Testis (tissue), 2 donors: ENCODE measurements at regions not wholly inside any gene's neighbourhood (a gene's known extent, or its start where the extent isn't known, plus 50 kb on each side); places are given as distances from the start of the nearest gene placed in this dataset.

Experiments
- DNase-seq: peaks from one replicate; pipeline ENCODE4 v3.0.0-alpha.2; 2019
- H3K27ac ChIP-seq, 2 donors: fragments of 200-600 bp; sonication (generic); one replicate each; pipeline ENCODE4 v1.5.1; 2019
- H3K27me3 ChIP-seq: fragments of 200-600 bp; sonication (generic); one replicate; pipeline ENCODE4 v1.5.1; 2019
- H3K36me3 ChIP-seq: fragments of 200-600 bp; sonication (generic); one replicate; pipeline ENCODE4 v1.5.1; 2017; ENCODE audit warnings: low read depth; ENCODE audit errors: missing control alignments
- H3K4me1 ChIP-seq: fragments of 200-600 bp; sonication (generic); one replicate; pipeline ENCODE4 v1.5.1; 2019
- H3K4me3 ChIP-seq, 2 donors: fragments of 200-600 bp; sonication (generic); one replicate each; pipeline ENCODE4 v1.5.1; 2017 to 2019
- H3K9me3 ChIP-seq: fragments of 200-600 bp; sonication (generic); one replicate; pipeline ENCODE4 v1.5.1; 2017
- POLR2A ChIP-seq: fragments of 450-650 bp; IDR thresholded peaks from one replicate; pipeline ENCODE4 v1.6.1; 2017; ENCODE audit warnings: antibody characterized with exemption, mild to moderate bottlenecking, moderate library complexity
- WGBS, 2 donors: methylation state at CpG; one replicate each; pipeline ENCODE4 v1.1.5; 2018; 5-methylcytosine and 5-hydroxymethylcytosine counted together
- intact Hi-C: fragments of 100-400 bp; cut with DNase I; formaldehyde crosslinking; loops from one replicate; pipeline ENCODE4 v1.15.1; 2023; ENCODE audit warnings: low total_unique reads
- TF ChIP-seq, protein P1 (sequence below), 3 experiments: fragments of 450-650 bp in 2 of 3; fragments of 200-600 bp in 1 of 3; sonication (generic) in 1 of 3; IDR thresholded peaks; one replicate each; pipeline ENCODE4 v1.5.1; 2016 to 2019; ENCODE audit warnings: antibody characterized with exemption in 3 of 3, mild to moderate bottlenecking in 2 of 3, moderate library complexity in 1 of 3

DNA sequence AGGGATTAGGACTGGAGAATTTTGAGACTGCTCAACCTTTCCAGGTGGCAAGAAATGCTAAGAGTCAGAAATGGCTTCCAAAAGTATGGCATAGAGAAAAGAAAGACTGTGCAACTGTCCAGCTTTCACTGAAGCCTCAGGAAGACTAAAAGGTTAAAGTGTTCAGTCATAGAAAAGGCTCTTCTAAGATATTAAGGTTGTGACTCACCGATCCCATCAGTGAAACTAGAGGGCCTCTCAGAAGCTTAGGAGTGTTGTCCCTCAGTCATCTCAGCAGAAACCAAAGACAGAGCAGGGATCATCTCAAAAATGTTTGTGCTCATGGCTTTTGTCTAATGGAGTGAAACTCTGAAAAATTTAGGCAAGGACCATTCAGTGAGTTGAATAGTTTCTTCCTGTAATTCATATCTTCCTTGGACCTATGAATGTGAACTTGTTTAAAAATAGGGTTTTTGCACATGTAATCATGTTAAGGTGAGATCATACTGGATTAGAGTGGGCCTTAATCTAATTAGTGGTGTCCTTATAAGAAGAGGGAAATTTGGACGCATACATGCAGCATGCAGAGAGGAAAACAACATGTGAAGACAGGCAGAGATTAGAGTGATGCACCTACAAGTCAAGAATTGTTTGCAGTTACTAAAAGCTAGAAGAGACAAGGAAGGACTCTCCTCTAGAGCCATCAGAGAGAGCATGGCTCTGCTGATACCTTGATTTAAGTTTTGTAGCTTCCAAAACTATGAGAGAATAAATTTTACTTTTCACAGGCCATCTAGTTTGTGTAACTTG lies 71.3 kb downstream of the RPE65 start:
- TF ChIP-seq, protein P1, sequence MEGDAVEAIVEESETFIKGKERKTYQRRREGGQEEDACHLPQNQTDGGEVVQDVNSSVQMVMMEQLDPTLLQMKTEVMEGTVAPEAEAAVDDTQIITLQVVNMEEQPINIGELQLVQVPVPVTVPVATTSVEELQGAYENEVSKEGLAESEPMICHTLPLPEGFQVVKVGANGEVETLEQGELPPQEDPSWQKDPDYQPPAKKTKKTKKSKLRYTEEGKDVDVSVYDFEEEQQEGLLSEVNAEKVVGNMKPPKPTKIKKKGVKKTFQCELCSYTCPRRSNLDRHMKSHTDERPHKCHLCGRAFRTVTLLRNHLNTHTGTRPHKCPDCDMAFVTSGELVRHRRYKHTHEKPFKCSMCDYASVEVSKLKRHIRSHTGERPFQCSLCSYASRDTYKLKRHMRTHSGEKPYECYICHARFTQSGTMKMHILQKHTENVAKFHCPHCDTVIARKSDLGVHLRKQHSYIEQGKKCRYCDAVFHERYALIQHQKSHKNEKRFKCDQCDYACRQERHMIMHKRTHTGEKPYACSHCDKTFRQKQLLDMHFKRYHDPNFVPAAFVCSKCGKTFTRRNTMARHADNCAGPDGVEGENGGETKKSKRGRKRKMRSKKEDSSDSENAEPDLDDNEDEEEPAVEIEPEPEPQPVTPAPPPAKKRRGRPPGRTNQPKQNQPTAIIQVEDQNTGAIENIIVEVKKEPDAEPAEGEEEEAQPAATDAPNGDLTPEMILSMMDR (IDR thresholded peaks at IDR 0.05): no peak
- no peak for TF ChIP-seq POLR2A
- H3K4me1 ChIP-seq: no peaks in the 10 kb centered on the region
- DNase-seq: no peak
- intact Hi-C loops: no loop called here
- H3K4me3 ChIP-seq: no peak overlapping the region
- no peak overlapping the region for H3K27ac ChIP-seq
- no peaks in the 10 kb centered on the region for H3K9me3 ChIP-seq
- H3K36me3 ChIP-seq: no peaks in the 10 kb centered on the region
- WGBS, 2 donors: 90 to 93% methylated on average over 2 of the region's 2 CpGs
- no peaks in the 10 kb centered on the region for H3K27me3 ChIP-seq

DNA sequence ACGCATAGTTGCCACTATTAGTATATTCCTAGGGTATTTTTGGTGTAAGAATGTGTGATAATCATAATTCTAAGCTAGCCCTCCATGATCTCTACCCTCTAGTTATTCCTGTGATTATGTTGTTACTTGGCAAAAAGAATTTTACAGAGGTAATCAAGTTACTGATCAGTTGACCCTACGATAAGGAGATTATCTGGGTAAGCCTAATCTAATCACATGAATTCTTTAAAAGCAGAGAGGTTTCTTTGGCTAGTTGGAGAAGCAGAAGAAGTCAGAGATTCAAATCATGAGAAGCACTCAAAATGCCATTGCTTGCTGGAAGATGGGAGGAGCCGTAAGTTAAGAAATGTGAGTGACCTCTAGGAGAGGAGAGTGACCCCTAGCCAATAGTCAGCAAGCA lies 72.7 kb downstream of the RPE65 start:
- Histone ChIP-seq H3K9me3 (no peaks in the 10 kb centered on the region), H3K36me3 (no peaks in the 10 kb centered on the region), H3K4me3 (no peak overlapping the region), H3K4me1 (no peaks in the 10 kb centered on the region), H3K27ac (no peak overlapping the region), H3K27me3 (no peaks in the 10 kb centered on the region)
- 92 to 98% methylated on average over 3 of the region's 3 CpGs for WGBS, 2 donors
- TF ChIP-seq POLR2A: no peak
- TF ChIP-seq, protein P1 (IDR thresholded peaks at IDR 0.05): no peak
- no peak for DNase-seq
- intact Hi-C loops: no loop called here

DNA sequence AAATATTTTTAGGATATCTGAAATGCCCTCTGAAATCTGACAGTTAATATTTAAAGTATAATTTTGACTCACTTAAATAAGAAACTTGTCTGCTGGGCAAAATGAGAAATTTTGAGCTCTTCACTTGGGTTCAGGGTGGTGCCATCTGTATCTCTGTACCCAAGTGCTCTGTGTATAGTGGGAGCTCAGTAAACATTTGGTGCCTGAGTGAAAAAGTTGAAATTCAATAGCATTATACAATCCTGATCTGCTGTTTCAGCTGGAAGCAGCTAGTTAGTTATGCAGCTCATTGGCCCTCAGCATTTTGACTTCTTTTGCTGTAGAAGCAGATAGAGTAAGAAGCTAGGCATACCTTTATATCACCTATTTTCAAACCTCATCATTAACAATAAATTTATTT lies 73.3 kb downstream of the RPE65 start:
- Histone ChIP-seq H3K36me3 (no peaks in the 10 kb centered on the region), H3K4me1 (no peaks in the 10 kb centered on the region), H3K27me3 (no peaks in the 10 kb centered on the region), H3K9me3 (no peaks in the 10 kb centered on the region), H3K4me3 (no peak overlapping the region), H3K27ac (no peak overlapping the region)
- no peak for DNase-seq
- intact Hi-C loops: no loop called here
- TF ChIP-seq, protein P1 (IDR thresholded peaks at IDR 0.05): no peak
- no peak for TF ChIP-seq POLR2A

DNA sequence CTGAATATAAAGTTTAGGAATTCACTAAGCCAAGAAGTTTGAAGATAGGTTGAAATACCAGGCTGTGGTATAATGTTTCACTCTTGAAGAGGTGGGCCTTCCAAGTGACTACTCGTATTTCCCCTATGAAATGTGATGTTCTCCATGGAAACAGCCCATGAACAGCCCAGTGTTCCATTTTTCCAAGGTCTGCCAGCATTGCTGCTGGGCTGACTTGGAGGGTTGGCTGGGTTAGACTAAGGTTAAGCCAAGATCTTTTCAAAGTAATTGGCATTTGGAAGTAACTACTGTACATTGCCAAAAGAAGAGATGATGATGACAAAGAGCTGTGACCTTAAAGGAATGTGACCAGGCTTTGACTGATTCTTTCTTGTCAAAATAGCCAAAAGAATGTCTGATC lies 73.8 kb downstream of the RPE65 start:
- H3K27ac ChIP-seq: no peak overlapping the region
- H3K9me3 ChIP-seq: no peaks in the 10 kb centered on the region
- TF ChIP-seq, protein P1 (IDR thresholded peaks at IDR 0.05): no peak
- no peak for TF ChIP-seq POLR2A
- 46 to 69% methylated on average over 1 of the region's 1 CpG for WGBS, 2 donors
- DNase-seq: no peak
- no peak overlapping the region for H3K4me3 ChIP-seq
- H3K36me3 ChIP-seq: no peaks in the 10 kb centered on the region
- no peaks in the 10 kb centered on the region for H3K27me3 ChIP-seq
- H3K4me1 ChIP-seq: no peaks in the 10 kb centered on the region
- intact Hi-C loops: no loop called here

DNA sequence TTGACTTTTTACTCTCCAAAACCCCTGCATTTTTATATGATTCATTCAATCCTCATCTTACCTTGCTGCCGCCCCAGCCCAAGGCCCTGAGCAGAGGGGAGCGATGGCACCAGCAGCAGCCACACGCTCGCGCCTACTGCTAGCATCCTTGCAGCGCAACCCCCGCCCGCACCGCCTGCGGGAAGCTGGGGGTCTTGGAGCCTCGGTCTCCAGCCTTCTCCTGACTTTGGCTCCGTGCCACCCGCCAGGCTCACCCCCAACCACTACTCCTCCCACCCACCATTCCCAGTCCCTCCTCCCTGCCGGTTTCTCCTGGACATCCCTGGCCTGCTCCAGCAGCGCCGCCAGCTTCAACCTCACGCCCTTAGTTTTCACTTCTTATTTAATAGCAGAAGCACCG lies 76.6 kb downstream of the RPE65 start:
- TF ChIP-seq, protein P1 (IDR thresholded peaks at IDR 0.05): no peak
- no peak for TF ChIP-seq POLR2A
- intact Hi-C loops: no loop called here
- Histone ChIP-seq H3K27me3 (no peaks in the 10 kb centered on the region), H3K36me3 (no peaks in the 10 kb centered on the region), H3K4me3 (no peak overlapping the region), H3K9me3 (no peaks in the 10 kb centered on the region), H3K4me1 (no peaks in the 10 kb centered on the region), H3K27ac (no peak overlapping the region)
- 67 to 82% methylated on average over 18 of the region's 18 CpGs for WGBS, 2 donors
- DNase-seq: no peak
